ENCODE measurements at regions not wholly inside any gene's neighbourhood (a gene's known extent, or its start where the extent isn't known, plus 50 kb on each side); places are given as distances from the start of the nearest gene placed in this dataset.
"Not testable (repeated sequence)": the region's sequence is repeated elsewhere in the genome, so short reads cannot be mapped to it uniquely, and the experiment has no call there.

- peaks cover 49% of the 10 kb centered on the region for H3K4me1 ChIP-seq (replicated peaks)
- H3K27me3 ChIP-seq (replicated peaks): no peaks in the 10 kb centered on the region
- no peak for DNase-seq (ENCODE audit: low read depth in 1 of 2, low spot score in 2 of 2)
- H3K4me3 ChIP-seq: no peak overlapping the region
- H3K27ac ChIP-seq: 0 out of 2 replicates have a peak overlapping the region, but pooled peaks have one; percentile 4
- H3K36me3 ChIP-seq: no peaks in the 10 kb centered on the region; the same call in 1 of the 2 replicates
- H3K9me3 ChIP-seq (replicated peaks): no peaks in the 10 kb centered on the region
Measured at GRCh38 chr2:39487398-39488250, 50.5 kb upstream of the MAP4K3 start.

GRCh38 chr2:39488450-39488849 lies 51.4 kb upstream of the MAP4K3 start:
- H3K27ac ChIP-seq: no peak overlapping the region
- peaks cover 52% of the 10 kb centered on the region for H3K4me1 ChIP-seq (replicated peaks)
- H3K4me3 ChIP-seq: no peak overlapping the region
- no peaks in the 10 kb centered on the region for H3K27me3 ChIP-seq (replicated peaks)
- no peak for DNase-seq (ENCODE audit: low read depth in 1 of 2, low spot score in 2 of 2)
- no peaks in the 10 kb centered on the region; the same call in 1 of the 2 replicates for H3K36me3 ChIP-seq
- H3K9me3 ChIP-seq (replicated peaks): no peaks in the 10 kb centered on the region

GRCh38 chr2:39490586-39490985 lies 53.5 kb upstream of the MAP4K3 start:
- peaks cover 61% of the 10 kb centered on the region for H3K4me1 ChIP-seq (replicated peaks)
- DNase-seq (ENCODE audit: low read depth in 1 of 2, low spot score in 2 of 2): no peak
- H3K27ac ChIP-seq: no peak overlapping the region
- no peaks in the 10 kb centered on the region for H3K27me3 ChIP-seq (replicated peaks)
- H3K36me3 ChIP-seq: no peaks in the 10 kb centered on the region; the same call in 1 of the 2 replicates
- H3K4me3 ChIP-seq: no peak overlapping the region
- H3K9me3 ChIP-seq (replicated peaks): no peaks in the 10 kb centered on the region

- no peak for DNase-seq (ENCODE audit: low read depth in 1 of 2, low spot score in 2 of 2)
- peaks cover 69% of the 10 kb centered on the region for H3K4me1 ChIP-seq (replicated peaks)
- no peaks in the 10 kb centered on the region for H3K27me3 ChIP-seq (replicated peaks)
- H3K27ac ChIP-seq: peak overlapping the region; percentile 50
- no peak overlapping the region for H3K4me3 ChIP-seq
- no peaks in the 10 kb centered on the region; the same call in 1 of the 2 replicates for H3K36me3 ChIP-seq
- H3K9me3 ChIP-seq (replicated peaks): no peaks in the 10 kb centered on the region
Measured at GRCh38 chr2:39491653-39492052, 54.6 kb upstream of the MAP4K3 start.

GRCh38 chr2:39492095-39492590 lies 55.1 kb upstream of the MAP4K3 start:
- Histone ChIP-seq H3K4me1 (replicated peaks) (peaks cover 74% of the 10 kb centered on the region), H3K9me3 (replicated peaks) (no peaks in the 10 kb centered on the region), H3K27ac (peak overlapping the region; percentile 56), H3K4me3 (no peak overlapping the region), H3K36me3 (no peaks in the 10 kb centered on the region; the same call in 1 of the 2 replicates), H3K27me3 (replicated peaks) (no peaks in the 10 kb centered on the region)
- DNase-seq (ENCODE audit: low read depth in 1 of 2, low spot score in 2 of 2): peak in 1 of 2 experiments; percentile 83

- no peak for DNase-seq (ENCODE audit: low read depth in 1 of 2, low spot score in 2 of 2)
- Histone ChIP-seq H3K4me1 (replicated peaks) (peaks cover 74% of the 10 kb centered on the region), H3K27ac (peak overlapping the region; percentile 56), H3K36me3 (no peaks in the 10 kb centered on the region; the same call in 1 of the 2 replicates), H3K9me3 (replicated peaks) (no peaks in the 10 kb centered on the region), H3K4me3 (no peak overlapping the region), H3K27me3 (replicated peaks) (no peaks in the 10 kb centered on the region)
Measured at GRCh38 chr2:39492716-39493115, 55.6 kb upstream of the MAP4K3 start.

GRCh38 chr2:39494784-39495251 lies 57.7 kb upstream of the MAP4K3 start:
- DNase-seq (ENCODE audit: low read depth in 1 of 2, low spot score in 2 of 2): peak; percentile 95
- no peak overlapping the region for H3K4me3 ChIP-seq
- peak overlapping the region; percentile 52 for H3K27ac ChIP-seq
- peaks cover 59% of the 10 kb centered on the region for H3K4me1 ChIP-seq (replicated peaks)
- no peaks in the 10 kb centered on the region for H3K9me3 ChIP-seq (replicated peaks)
- H3K36me3 ChIP-seq: no peaks in the 10 kb centered on the region; the same call in 1 of the 2 replicates
- no peaks in the 10 kb centered on the region for H3K27me3 ChIP-seq (replicated peaks)

- Histone ChIP-seq H3K27ac (no peak overlapping the region), H3K27me3 (replicated peaks) (no peaks in the 10 kb centered on the region), H3K4me3 (no peak overlapping the region), H3K36me3 (no peaks in the 10 kb centered on the region), H3K4me1 (replicated peaks) (peaks cover 50% of the 10 kb centered on the region), H3K9me3 (replicated peaks) (no peaks in the 10 kb centered on the region)
- no peak for DNase-seq (ENCODE audit: low read depth in 1 of 2, low spot score in 2 of 2)
Measured at GRCh38 chr2:39497082-39497801, 60.2 kb upstream of the MAP4K3 start.

GRCh38 chr2:39498176-39498575 lies 61.1 kb upstream of the MAP4K3 start:
- DNase-seq (ENCODE audit: low read depth in 1 of 2, low spot score in 2 of 2); H3K4me3 ChIP-seq; H3K9me3 ChIP-seq (replicated peaks); H3K27me3 ChIP-seq (replicated peaks); H3K27ac ChIP-seq; H3K36me3 ChIP-seq: not testable (repeated sequence)
- H3K4me1 ChIP-seq (replicated peaks): peaks cover 41% of the 10 kb centered on the region

- no peak overlapping the region for H3K4me3 ChIP-seq
- no peaks in the 10 kb centered on the region for H3K36me3 ChIP-seq
- H3K9me3 ChIP-seq (replicated peaks): no peaks in the 10 kb centered on the region
- H3K27ac ChIP-seq: no peak overlapping the region
- no peak for DNase-seq (ENCODE audit: low read depth in 1 of 2, low spot score in 2 of 2)
- H3K4me1 ChIP-seq (replicated peaks): peaks cover 42% of the 10 kb centered on the region
- H3K27me3 ChIP-seq (replicated peaks): no peaks in the 10 kb centered on the region
Measured at GRCh38 chr2:39498786-39499185, 61.7 kb upstream of the MAP4K3 start.

- Histone ChIP-seq H3K4me1 (replicated peaks) (peaks cover 43% of the 10 kb centered on the region), H3K9me3 (replicated peaks) (no peaks in the 10 kb centered on the region), H3K36me3 (no peaks in the 10 kb centered on the region), H3K27ac (no peak overlapping the region), H3K27me3 (replicated peaks) (no peaks in the 10 kb centered on the region), H3K4me3 (no peak overlapping the region)
- no peak for DNase-seq (ENCODE audit: low read depth in 1 of 2, low spot score in 2 of 2)
Measured at GRCh38 chr2:39499336-39499735, 62.3 kb upstream of the MAP4K3 start.

- no peaks in the 10 kb centered on the region for H3K9me3 ChIP-seq (replicated peaks)
- H3K27ac ChIP-seq: no peak overlapping the region
- H3K27me3 ChIP-seq (replicated peaks): no peaks in the 10 kb centered on the region
- H3K36me3 ChIP-seq: no peaks in the 10 kb centered on the region
- DNase-seq (ENCODE audit: low read depth in 1 of 2, low spot score in 2 of 2): no peak
- no peak overlapping the region for H3K4me3 ChIP-seq
- H3K4me1 ChIP-seq (replicated peaks): peaks cover 41% of the 10 kb centered on the region
Measured at GRCh38 chr2:39501412-39501811, 64.3 kb upstream of the MAP4K3 start.

GRCh38 chr2:39503277-39503676 lies 66.2 kb upstream of the MAP4K3 start:
- peaks cover 35% of the 10 kb centered on the region for H3K4me1 ChIP-seq (replicated peaks)
- H3K27ac ChIP-seq: no peak overlapping the region; the same call in 1 of the 2 replicates
- no peaks in the 10 kb centered on the region for H3K36me3 ChIP-seq
- H3K27me3 ChIP-seq (replicated peaks): no peaks in the 10 kb centered on the region
- H3K9me3 ChIP-seq (replicated peaks): no peaks in the 10 kb centered on the region
- H3K4me3 ChIP-seq: no peak overlapping the region
- DNase-seq (ENCODE audit: low read depth in 1 of 2, low spot score in 2 of 2): no peak
